ENCODE measurements at regions not wholly inside any gene's neighbourhood (a gene's known extent, or its start where the extent isn't known, plus 50 kb on each side); places are given as distances from the start of the nearest gene placed in this dataset.

- TF ChIP-seq CTCF (IDR thresholded peaks at IDR 0.05; ENCODE audit: low read depth, low read length, poor library complexity, severe bottlenecking) (no peak), EZH2phosphoT487 (IDR thresholded peaks at IDR 0.05; ENCODE audit: borderline replicate concordance, low read length) (no peak)
Measured at GRCh38 chr2:43032213-43033015, 194.0 kb downstream of the ZFP36L2 start.
